NCI-H774 (cell line): ENCODE measurements at regions not wholly inside any gene's neighbourhood (a gene's known extent, or its start where the extent isn't known, plus 50 kb on each side); places are given as distances from the start of the nearest gene placed in this dataset.

ENCODE experiments used
- DNase-seq: peaks from one replicate; lab custom pipeline; 2025; lab: John Stamatoyannopoulos, UW

GRCh38 chr15:77540312-77541060, 92.2 kb downstream of the LINGO1 start:
- no peak for DNase-seq

GRCh38 chr15:77538793-77539497, 93.8 kb downstream of the LINGO1 start:
- DNase-seq, result peak; percentile 78

GRCh38 chr15:77538027-77538451, 94.7 kb downstream of the LINGO1 start:
- DNase-seq, result no peak

- DNase-seq, result no peak
These were observed 95.7 kb downstream of the LINGO1 start for GRCh38 chr15:77537006-77537405.

- DNase-seq, result no peak
These were observed 96.9 kb downstream of the LINGO1 start for GRCh38 chr15:77535845-77536244.
